Heart left ventricle (tissue), 13 donors: ENCODE measurements at regions not wholly inside any gene's neighbourhood (a gene's known extent, or its start where the extent isn't known, plus 50 kb on each side); places are given as distances from the start of the nearest gene placed in this dataset.

Experiments
- CTCF ChIP-seq, 12 donors: fragments of 200-600 bp; sonication (generic) in 4 of 12; IDR thresholded peaks; one replicate each; pipeline versions ENCODE4 v1.5.0 to v1.8.0; 2018 to 2022; ENCODE audit warnings: antibody characterized with exemption in 12 of 12, mild to moderate bottlenecking in 5 of 12
- POLR2A ChIP-seq, 2 donors: fragments of 450-650 bp; IDR thresholded peaks; one replicate each; pipeline ENCODE4 v1.6.1; 2017; ENCODE audit warnings: antibody characterized with exemption in 2 of 2, mild to moderate bottlenecking in 2 of 2, moderate library complexity in 2 of 2
- donor health status: ischemic (EF 13 %, LVEDD 7.1; RV severe dilation, severe dysfunction).
- donor health status: DM: no; HTN: yes; CAD: no.
- donor health status: DM: no; HTN: no; CAD: no.
- donor health status: ischemic (EF 25% LVEDD 6.9; RV normal size, moderate dysfunction).
- donor health status: ischemic (EF 25% LVEDD 5.7; RV mildly dilated, moderate dysfunction).
- donor health status: ischemic (EF 35%, LVEDD 5.7; RV mildly dilated, moderate dysfunction).
- donor health status: nonischemic (EF 11% LVEDD 7.7; RV severe dilation, severe dysfunction).
- donor health status: DM: yes; HTN: yes; CAD: no.
- donor health status: PGD.
- donor health status: ischemic (EF 29% LVEDD 5.4; RV normal size, mild dysfunction).
- donor health status: nonischemic (EF 23%, LVEDD 6.1; RV moderate dilation, normal function).

GRCh38 chrX:45747905-45748304 is 547.2 kb upstream of the DIPK2B start:
- TF ChIP-seq CTCF (IDR thresholded peaks at IDR 0.05): no peak
- no peak for TF ChIP-seq POLR2A (IDR thresholded peaks at IDR 0.05)
